GM23338 (cell line): ENCODE measurements at regions not wholly inside any gene's neighbourhood (a gene's known extent, or its start where the extent isn't known, plus 50 kb on each side); places are given as distances from the start of the nearest gene placed in this dataset.

Experiments
- ATAC-seq: fragments of 200-7000 bp; cut with Tn5 transposase; 3 replicates; pipeline ENCODE4 v1.9.1; 2020
- DNase-seq: peaks from one replicate; pipeline ENCODE4 v3.0.0-alpha.2; 2015; ENCODE audit warnings: low spot score
- H2AFZ ChIP-seq: fragments of 200-600 bp; sonication (generic); 2 replicates; pipeline ENCODE4 v1.8.0; 2016; ENCODE audit warnings: antibody characterized with exemption, mild to moderate bottlenecking, moderate library complexity
- H3F3A ChIP-seq: fragments of 200-600 bp; sonication (generic); replicated peaks from 2 replicates; pipeline ENCODE4 v1.8.0; 2017; ENCODE audit warnings: antibody characterized with exemption, mixed run types, low read depth
- H3K27ac ChIP-seq: fragments of 200-600 bp; sonication (generic); 2 replicates; pipeline ENCODE4 v1.6.1; 2016; ENCODE audit warnings: low read depth
- H3K27me3 ChIP-seq: fragments of 200-600 bp; sonication (generic); 2 replicates; pipeline ENCODE4 v1.8.0; 2016; ENCODE audit warnings: mild to moderate bottlenecking, mixed run types, moderate library complexity; ENCODE audit not compliant: insufficient read depth
- H3K36me3 ChIP-seq: fragments of 200-600 bp; sonication (generic); 2 replicates; pipeline ENCODE4 v1.8.0; 2016; ENCODE audit warnings: mild to moderate bottlenecking; ENCODE audit not compliant: insufficient read depth
- H3K4me1 ChIP-seq: fragments of 200-600 bp; sonication (generic); 2 replicates; pipeline ENCODE4 v1.8.0; 2016; ENCODE audit warnings: mild to moderate bottlenecking, moderate library complexity; ENCODE audit not compliant: insufficient read depth
- H3K4me2 ChIP-seq: fragments of 200-600 bp; sonication (generic); 2 replicates; pipeline ENCODE4 v1.7.1; 2017; ENCODE audit warnings: mixed run types
- H3K4me3 ChIP-seq: fragments of 200-600 bp; sonication (generic); 2 replicates; pipeline ENCODE4 v1.6.1; 2016; ENCODE audit warnings: mixed run types
- H3K79me2 ChIP-seq: fragments of 200-600 bp; sonication (generic); replicated peaks from 2 replicates; pipeline ENCODE4 v1.8.0; 2017; ENCODE audit warnings: mild to moderate bottlenecking; ENCODE audit not compliant: insufficient read depth
- H3K9me2 ChIP-seq: fragments of 200-600 bp; sonication (generic); 2 replicates; pipeline ENCODE4 v1.8.0; 2017; ENCODE audit not compliant: insufficient read depth
- H4K20me1 ChIP-seq: fragments of 200-600 bp; sonication (generic); replicated peaks from 2 replicates; pipeline ENCODE4 v1.8.0; 2017; ENCODE audit warnings: mild to moderate bottlenecking; ENCODE audit not compliant: insufficient read depth
- H3K27ac Mint-ChIP-seq: 2 replicates; pipeline ENCODE4 v1.8.0; 2020; ENCODE audit warnings: inconsistent platforms, mild to moderate bottlenecking, moderate library complexity, mixed read lengths
- H3K27me3 Mint-ChIP-seq: 3 replicates; pipeline ENCODE4 v1.8.0; 2022; ENCODE audit warnings: low read depth, mild to moderate bottlenecking, moderate library complexity, mixed read lengths, inconsistent platforms; ENCODE audit not compliant: insufficient read depth, poor library complexity
- H3K36me3 Mint-ChIP-seq: 3 replicates; pipeline ENCODE4 v1.8.0; 2021; ENCODE audit warnings: low read depth, mild to moderate bottlenecking, inconsistent platforms, moderate library complexity, mixed read lengths
- H3K4me1 Mint-ChIP-seq: 3 replicates; pipeline ENCODE4 v1.8.0; 2020; ENCODE audit warnings: mild to moderate bottlenecking, inconsistent platforms, mixed read lengths
- H3K4me3 Mint-ChIP-seq: 3 replicates; pipeline ENCODE4 v1.8.0; 2021; ENCODE audit warnings: moderate library complexity, mild to moderate bottlenecking, inconsistent platforms, mixed read lengths
- H3K9me3 Mint-ChIP-seq: 3 replicates; pipeline ENCODE4 v1.8.0; 2020; ENCODE audit warnings: moderate library complexity, mild to moderate bottlenecking, inconsistent platforms, mixed read lengths
- CREB1 ChIP-seq: fragments of 250-450 bp; sonication (Bioruptor Pico); IDR thresholded peaks from 2 replicates; pipeline ENCODE4 v1.5.0; 2020; ENCODE audit warnings: low read depth, mild to moderate bottlenecking, moderate library complexity
- CTCF ChIP-seq, 2 experiments: fragments of 200-600 bp in 1 of 2; sonication (generic) in 1 of 2; conservative IDR thresholded peaks; 2 replicates each; pipeline versions ENCODE4 v1.5.1 to v1.6.1; 2016 to 2017; ENCODE audit warnings: antibody characterized with exemption in 2 of 2, low read depth in 2 of 2, mild to moderate bottlenecking in 2 of 2, moderate library complexity in 1 of 2
- ETS1 ChIP-seq: IDR thresholded peaks from 2 replicates; pipeline ENCODE4 v1.6.1; 2016; ENCODE audit warnings: antibody characterized with exemption
- EZH2 ChIP-seq: fragments of 200-600 bp; sonication (generic); IDR thresholded peaks from one replicate; pipeline ENCODE4 v1.8.0; 2017; ENCODE audit warnings: antibody characterized with exemption, mild to moderate bottlenecking, low read depth; ENCODE audit not compliant: unreplicated experiment
- EZH2phosphoT487 ChIP-seq: fragments of 200-600 bp; sonication (generic); IDR thresholded peaks from one replicate; pipeline ENCODE4 v1.8.1; 2018; ENCODE audit warnings: antibody characterized with exemption; ENCODE audit not compliant: unreplicated experiment
- JUNB ChIP-seq: IDR thresholded peaks from one replicate; pipeline ENCODE4 v1.6.1; 2016; ENCODE audit warnings: antibody characterized with exemption; ENCODE audit not compliant: unreplicated experiment
- NANOG ChIP-seq: IDR thresholded peaks from 2 replicates; pipeline ENCODE4 v1.6.1; 2016; ENCODE audit warnings: antibody characterized with exemption, borderline replicate concordance
- POLR2AphosphoS5 ChIP-seq: IDR thresholded peaks from 2 replicates; pipeline ENCODE4 v1.6.1; 2016; ENCODE audit warnings: antibody characterized with exemption, low read depth
- REST ChIP-seq: IDR thresholded peaks from one replicate; pipeline ENCODE4 v1.6.1; 2018; ENCODE audit warnings: antibody characterized with exemption; ENCODE audit not compliant: unreplicated experiment
- STAT1 ChIP-seq: IDR thresholded peaks from one replicate; pipeline ENCODE4 v1.6.1; 2016; ENCODE audit warnings: antibody characterized with exemption; ENCODE audit not compliant: unreplicated experiment
- ZNF114 ChIP-seq: fragments of 250-450 bp; sonication (Bioruptor Pico); IDR thresholded peaks from 2 replicates; pipeline ENCODE4 v1.5.0; 2020; ENCODE audit warnings: mild to moderate bottlenecking, moderate library complexity
- ZNF331 ChIP-seq: fragments of 250-450 bp; sonication (Bioruptor Pico); IDR thresholded peaks from 2 replicates; pipeline ENCODE4 v1.5.0; 2020; ENCODE audit warnings: low read depth, mild to moderate bottlenecking, moderate library complexity
- ZNF462 ChIP-seq: fragments of 250-450 bp; sonication (Bioruptor Pico); IDR thresholded peaks from 2 replicates; pipeline ENCODE4 v1.5.0; 2020; ENCODE audit warnings: mild to moderate bottlenecking, moderate library complexity

- H3K27ac Mint-ChIP-seq, result no peak overlapping the region
- Histone ChIP-seq H4K20me1 (no peaks in the 10 kb centered on the region), H3K4me3 (no peak overlapping the region), H3K27me3 (no peaks in the 10 kb centered on the region), H3K79me2 (no peaks in the 10 kb centered on the region), H3K4me2 (no peak overlapping the region), H2AFZ (no peak overlapping the region), H3K9me2 (no peaks in the 10 kb centered on the region), H3K4me1 (0 out of 2 replicates have a peak, but pooled peaks cover under 1% of the 10 kb centered on the region), H3K27ac (no peak overlapping the region), H3F3A (no peaks in the 10 kb centered on the region), H3K36me3 (no peaks in the 10 kb centered on the region)
- H3K4me3 Mint-ChIP-seq, result no peak overlapping the region
- H3K4me1 Mint-ChIP-seq, result peaks cover 3% of the 10 kb centered on the region; the same call in 1 of the 3 replicates
- DNase-seq, result no peak
- H3K9me3 Mint-ChIP-seq, result peaks cover 10% of the 10 kb centered on the region; the same call in 2 of the 3 replicates
- peaks cover 2% of the 10 kb centered on the region for H3K27me3 Mint-ChIP-seq
- 0 out of 3 replicates have a peak, but pooled peaks cover 5% of the 10 kb centered on the region for H3K36me3 Mint-ChIP-seq
- no peak for TF ChIP-seq CREB1 (CRISPR knock-in tag)
- no peak for TF ChIP-seq JUNB
- no peak for TF ChIP-seq NANOG
- no peak for TF ChIP-seq ETS1
- TF ChIP-seq POLR2AphosphoS5, result no peak
- TF ChIP-seq EZH2phosphoT487, result no peak
- no peak for TF ChIP-seq CTCF (conservative IDR thresholded peaks at IDR 0.05; ENCODE audit: low read depth in 2 of 2)
- TF ChIP-seq STAT1, result no peak
- no peak for TF ChIP-seq ZNF462 (CRISPR knock-in tag)
- TF ChIP-seq ZNF114 (CRISPR knock-in tag), result no peak
- TF ChIP-seq EZH2, result no peak
- no peak for TF ChIP-seq REST
- TF ChIP-seq ZNF331, result no peak
- ATAC-seq, result no peak
Observed at GRCh38 chr5:158543539-158544387, 556.0 kb downstream of the EBF1 start.
